Lower leg skin (tissue), 4 donors: ENCODE measurements at regions not wholly inside any gene's neighbourhood (a gene's known extent, or its start where the extent isn't known, plus 50 kb on each side); places are given as distances from the start of the nearest gene placed in this dataset.

Source experiments
- DNase-seq, 2 donors: peaks; one replicate each; pipeline ENCODE4 v3.0.0-alpha.2; 2019; ENCODE audit warnings: low spot score in 2 of 2
- H3K4me3 ChIP-seq: fragments of 200-600 bp; sonication (generic); 2 replicates; pipeline ENCODE4 v1.5.1; 2017; ENCODE audit warnings: mild to moderate bottlenecking, low read depth; ENCODE audit not compliant: poor library complexity, severe bottlenecking
- POLR2A ChIP-seq, 2 donors: fragments of 450-650 bp; IDR thresholded peaks; one replicate each; pipeline ENCODE4 v1.6.1; 2016 to 2017; ENCODE audit warnings: antibody characterized with exemption in 2 of 2, mild to moderate bottlenecking in 1 of 2, moderate library complexity in 1 of 2
- WGBS, 2 donors: methylation state at CpG; one replicate each; pipeline ENCODE4 v1.1.5; 2018; 5-methylcytosine and 5-hydroxymethylcytosine counted together
- intact Hi-C: fragments of 100-400 bp; cut with DNase I; formaldehyde crosslinking; loops from one replicate; pipeline ENCODE4 v1.15.0; 2023; ENCODE audit warnings: low total_unique reads
- TF ChIP-seq, protein P1 (sequence below), 3 donors: fragments of 450-650 bp; IDR thresholded peaks; one replicate each; pipeline ENCODE4 v1.5.1; 2016; ENCODE audit warnings: antibody characterized with exemption in 3 of 3, mild to moderate bottlenecking in 3 of 3, moderate library complexity in 2 of 3

DNA sequence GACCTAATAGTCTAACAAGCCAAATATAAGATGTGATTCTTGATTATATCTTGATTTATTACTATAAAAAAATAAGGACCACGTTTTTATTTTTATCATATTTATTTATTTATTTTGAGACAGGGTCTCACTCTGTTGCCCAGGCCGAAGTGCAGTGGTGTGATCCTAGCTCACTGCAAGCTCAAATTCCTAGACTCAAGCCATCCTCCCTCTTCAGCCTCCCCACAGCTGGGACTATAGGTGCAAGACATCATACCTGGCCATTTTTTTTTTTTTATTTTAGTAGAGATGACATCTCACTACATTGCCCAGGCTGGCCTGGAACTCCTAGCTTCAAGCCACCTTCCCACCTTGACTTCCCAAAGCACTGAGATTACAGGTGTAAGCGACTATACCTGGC lies 61.0 kb upstream of the LARP1 start:
- intact Hi-C loops = no loop called here
- no peak overlapping the region for H3K4me3 ChIP-seq
- DNase-seq = no peak
- TF ChIP-seq, protein P1, sequence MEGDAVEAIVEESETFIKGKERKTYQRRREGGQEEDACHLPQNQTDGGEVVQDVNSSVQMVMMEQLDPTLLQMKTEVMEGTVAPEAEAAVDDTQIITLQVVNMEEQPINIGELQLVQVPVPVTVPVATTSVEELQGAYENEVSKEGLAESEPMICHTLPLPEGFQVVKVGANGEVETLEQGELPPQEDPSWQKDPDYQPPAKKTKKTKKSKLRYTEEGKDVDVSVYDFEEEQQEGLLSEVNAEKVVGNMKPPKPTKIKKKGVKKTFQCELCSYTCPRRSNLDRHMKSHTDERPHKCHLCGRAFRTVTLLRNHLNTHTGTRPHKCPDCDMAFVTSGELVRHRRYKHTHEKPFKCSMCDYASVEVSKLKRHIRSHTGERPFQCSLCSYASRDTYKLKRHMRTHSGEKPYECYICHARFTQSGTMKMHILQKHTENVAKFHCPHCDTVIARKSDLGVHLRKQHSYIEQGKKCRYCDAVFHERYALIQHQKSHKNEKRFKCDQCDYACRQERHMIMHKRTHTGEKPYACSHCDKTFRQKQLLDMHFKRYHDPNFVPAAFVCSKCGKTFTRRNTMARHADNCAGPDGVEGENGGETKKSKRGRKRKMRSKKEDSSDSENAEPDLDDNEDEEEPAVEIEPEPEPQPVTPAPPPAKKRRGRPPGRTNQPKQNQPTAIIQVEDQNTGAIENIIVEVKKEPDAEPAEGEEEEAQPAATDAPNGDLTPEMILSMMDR (IDR thresholded peaks at IDR 0.05) = no peak
- TF ChIP-seq POLR2A (IDR thresholded peaks at IDR 0.05) = no peak
- WGBS, 2 donors = 91% methylated on average over 3 of the region's 3 CpGs

DNA sequence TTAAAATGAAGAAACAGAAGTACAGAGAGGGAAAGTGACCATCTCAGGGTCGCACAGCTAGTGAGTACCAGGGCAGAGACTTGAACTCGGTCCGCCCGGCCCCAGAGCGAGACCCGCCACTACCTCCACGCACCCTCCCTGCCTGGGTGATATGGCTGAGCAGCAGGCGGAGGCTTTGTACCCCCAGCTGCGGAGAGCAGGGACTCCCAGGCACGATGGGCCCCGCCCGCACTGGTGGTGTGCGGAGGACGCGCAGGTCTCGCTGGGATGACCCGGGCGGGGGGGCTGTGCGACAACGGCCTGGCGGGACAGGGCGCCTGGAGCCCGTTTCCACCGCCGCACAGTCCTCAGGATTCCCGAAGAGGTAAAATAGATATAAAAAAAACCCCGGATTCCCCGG lies 64.7 kb upstream of the LARP1 start:
- whole genome bisulfite sequencing, 2 donors = 94 to 97% methylated on average over 21 to 28 of the region's 28 CpGs
- DNase-seq = no peak
- no peak overlapping the region for H3K4me3 ChIP-seq
- TF ChIP-seq, protein P1 (IDR thresholded peaks at IDR 0.05) = no peak
- TF ChIP-seq POLR2A (IDR thresholded peaks at IDR 0.05) = no peak
- intact Hi-C loops = no loop called here

DNA sequence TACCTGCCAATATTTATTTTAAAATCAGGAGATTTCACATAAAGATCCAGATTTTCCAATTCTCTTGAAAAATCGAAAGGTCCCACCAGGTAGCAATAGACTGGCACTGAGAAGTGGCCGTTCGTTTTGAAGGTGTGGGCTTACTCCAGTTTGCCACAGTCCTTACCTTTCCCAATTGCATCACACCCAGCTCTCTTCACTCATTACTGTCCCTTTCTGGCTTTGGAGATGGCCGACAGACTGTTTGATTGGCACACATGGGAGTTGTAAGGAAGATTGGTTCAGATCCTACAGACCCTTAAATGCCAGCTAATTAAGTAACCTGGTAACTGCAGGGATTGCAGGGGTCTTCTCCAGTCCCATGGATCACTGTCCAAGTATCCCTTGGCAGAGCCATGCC lies 68.7 kb upstream of the LARP1 start:
- no peak overlapping the region for H3K4me3 ChIP-seq
- WGBS, 2 donors = 92 to 97% methylated on average over 4 of the region's 4 CpGs
- TF ChIP-seq, protein P1 (IDR thresholded peaks at IDR 0.05) = no peak
- TF ChIP-seq POLR2A (IDR thresholded peaks at IDR 0.05) = no peak
- intact Hi-C loops = no loop called here
- no peak for DNase-seq

DNA sequence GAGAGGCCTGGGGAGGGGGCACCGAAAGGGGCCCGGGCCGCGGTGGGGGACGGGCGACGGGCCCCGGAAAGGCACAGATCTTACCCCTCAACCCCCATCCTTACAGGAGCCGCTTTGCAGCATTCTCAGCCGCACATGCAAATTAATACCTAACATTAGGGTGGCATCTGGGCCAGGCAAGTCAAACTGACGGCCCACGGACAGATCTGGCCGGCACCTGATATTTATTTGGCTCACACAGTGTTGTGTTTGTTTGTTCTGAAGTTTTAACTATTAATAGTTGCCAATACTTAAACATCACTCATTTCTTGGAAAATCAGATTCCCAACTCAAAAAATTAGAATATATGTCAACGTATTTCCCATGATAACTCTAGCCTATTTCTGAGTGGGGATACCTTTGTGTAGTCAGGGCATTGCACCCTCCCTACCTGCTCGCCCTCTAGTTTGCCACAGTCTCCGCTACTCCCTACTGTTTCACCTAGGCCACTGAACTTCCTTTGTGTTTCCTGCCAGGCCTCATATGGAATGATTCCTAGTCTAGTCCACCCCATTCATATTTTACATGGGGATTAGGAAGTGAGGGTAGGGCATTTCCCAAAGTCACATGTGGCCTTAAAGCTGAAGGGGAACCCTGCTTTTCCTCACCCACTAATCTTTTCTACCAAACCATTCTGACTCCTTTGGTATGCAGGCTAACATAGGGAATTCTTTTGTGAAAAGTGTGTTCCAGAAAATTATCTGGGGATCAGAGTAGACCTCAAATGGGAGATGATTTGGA lies 71.9 kb upstream of the LARP1 start:
- WGBS, 2 donors = 13 to 16% methylated on average over 16 of the region's 16 CpGs
- H3K4me3 ChIP-seq = peak overlapping the region; percentile 17
- no peak for DNase-seq
- TF ChIP-seq, protein P1 (IDR thresholded peaks at IDR 0.05) = no peak
- no peak for TF ChIP-seq POLR2A (IDR thresholded peaks at IDR 0.05)
- intact Hi-C loops = no loop called here

DNA sequence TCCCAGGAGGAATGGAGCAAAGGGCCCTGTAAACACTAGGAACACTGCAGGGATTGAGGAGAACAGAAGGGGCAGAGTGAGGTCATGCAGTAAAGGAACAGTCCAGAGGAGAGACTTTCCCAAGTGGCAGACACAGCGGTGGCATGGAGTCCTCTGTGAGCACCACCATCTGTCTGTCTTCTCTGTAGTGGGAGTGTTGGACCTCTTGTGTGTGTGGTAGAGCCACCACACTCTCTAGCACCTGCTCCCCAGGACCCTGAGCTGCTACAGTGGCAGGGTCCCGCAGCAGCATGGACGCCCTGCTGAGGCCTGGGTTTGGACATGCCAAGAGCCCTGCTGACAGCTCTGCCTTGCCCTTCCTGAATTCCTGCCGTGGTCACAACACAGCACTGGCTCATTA lies 75.7 kb upstream of the LARP1 start:
- intact Hi-C loops = no loop called here
- TF ChIP-seq POLR2A (IDR thresholded peaks at IDR 0.05) = no peak
- TF ChIP-seq, protein P1 (IDR thresholded peaks at IDR 0.05) = no peak
- 73 to 77% methylated on average over 4 of the region's 4 CpGs for WGBS, 2 donors
- H3K4me3 ChIP-seq = no peak overlapping the region
- DNase-seq = no peak

DNA sequence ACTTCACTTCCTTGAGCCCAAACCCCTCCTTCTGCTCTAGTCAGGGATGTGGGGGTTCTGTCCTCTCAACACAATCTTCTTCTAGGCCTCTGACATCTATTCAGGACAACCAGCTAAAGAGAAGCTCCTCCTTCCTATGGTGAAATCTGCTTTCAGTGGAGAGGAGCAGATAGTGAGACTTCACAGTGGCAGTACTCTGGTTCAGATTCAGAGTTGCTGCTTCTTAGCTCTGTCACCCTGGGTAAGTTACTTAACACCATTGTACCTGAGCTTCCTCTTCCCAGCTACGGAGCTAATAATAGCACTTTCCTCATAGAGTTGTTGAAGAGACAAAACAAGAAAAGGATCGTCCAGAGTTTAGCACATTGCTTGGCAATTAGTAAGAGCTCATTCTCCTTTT lies 77.3 kb upstream of the LARP1 start:
- TF ChIP-seq, protein P1 (IDR thresholded peaks at IDR 0.05) = no peak
- no peak for TF ChIP-seq POLR2A (IDR thresholded peaks at IDR 0.05)
- intact Hi-C loops = no loop called here
- WGBS, 2 donors = 29 to 35% methylated on average over 2 of the region's 2 CpGs
- DNase-seq = no peak
- no peak overlapping the region for H3K4me3 ChIP-seq
